Germinal center (tissue), 1 donor: ENCODE measurements at regions not wholly inside any gene's neighbourhood (a gene's known extent, or its start where the extent isn't known, plus 50 kb on each side); places are given as distances from the start of the nearest gene placed in this dataset.
A peak's percentile ranks its signal among the peaks of the same experiment; 100 is the strongest.

Experiments
- DNase-seq: peaks from one replicate; pipeline ENCODE4 v3.0.0; 2012; ENCODE audit warnings: mixed read lengths, low spot score

DNA sequence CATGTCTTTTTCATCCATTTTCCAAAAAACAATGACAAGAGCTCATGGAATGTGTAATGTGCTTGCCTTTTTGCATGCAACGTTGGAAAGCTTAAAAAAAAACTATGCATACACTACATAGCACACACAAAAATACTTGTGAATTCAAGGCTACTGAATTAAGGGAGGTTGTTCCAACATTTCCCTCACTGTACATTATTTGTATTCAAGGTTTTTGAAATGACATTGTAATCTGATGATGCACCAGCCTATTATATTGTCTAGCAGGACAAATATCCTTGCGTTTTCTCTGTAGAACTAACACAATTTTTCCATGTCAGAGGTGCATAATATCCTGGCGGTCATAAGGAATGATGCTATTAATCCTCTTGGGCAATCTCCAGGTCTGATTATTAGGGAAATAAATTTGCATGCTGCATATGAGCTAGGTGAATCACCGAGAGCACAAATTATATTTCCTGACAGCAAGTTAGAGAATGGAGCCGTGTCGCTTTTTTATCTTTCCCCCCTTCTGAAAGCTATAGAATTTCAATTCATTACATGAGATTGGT is 836.9 kb upstream of the FANCL start:
- no peak for DNase-seq

- DNase-seq, result no peak
Measured at GRCh38 chr2:59077026-59077725, 836.1 kb upstream of the FANCL start.

GRCh38 chr2:59076079-59076619 is 835.0 kb upstream of the FANCL start:
- DNase-seq, result no peak

DNA sequence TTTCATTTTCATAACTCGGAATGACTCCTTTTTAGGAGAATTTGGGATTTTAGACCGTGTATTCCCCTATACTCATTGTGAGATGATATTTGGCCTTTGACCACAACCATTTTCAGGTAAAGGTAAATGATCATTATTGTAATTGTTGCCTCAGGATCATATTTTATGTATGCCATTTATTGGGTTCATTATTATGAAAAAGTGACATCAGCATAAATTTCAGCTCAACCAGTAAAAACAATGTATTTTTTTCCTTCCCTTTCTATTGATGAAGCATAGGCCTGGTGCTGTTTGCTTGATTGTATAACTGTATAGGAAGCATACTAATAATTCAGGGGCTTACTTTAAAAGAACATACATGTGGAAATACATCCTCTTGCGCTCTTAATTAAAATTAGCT is 832.9 kb upstream of the FANCL start:
- no peak for DNase-seq

GRCh38 chr2:59073286-59073685 is 832.2 kb upstream of the FANCL start:
- DNase-seq, result no peak

- no peak for DNase-seq
Measured at GRCh38 chr2:59068255-59068654, 827.1 kb upstream of the FANCL start.

DNA sequence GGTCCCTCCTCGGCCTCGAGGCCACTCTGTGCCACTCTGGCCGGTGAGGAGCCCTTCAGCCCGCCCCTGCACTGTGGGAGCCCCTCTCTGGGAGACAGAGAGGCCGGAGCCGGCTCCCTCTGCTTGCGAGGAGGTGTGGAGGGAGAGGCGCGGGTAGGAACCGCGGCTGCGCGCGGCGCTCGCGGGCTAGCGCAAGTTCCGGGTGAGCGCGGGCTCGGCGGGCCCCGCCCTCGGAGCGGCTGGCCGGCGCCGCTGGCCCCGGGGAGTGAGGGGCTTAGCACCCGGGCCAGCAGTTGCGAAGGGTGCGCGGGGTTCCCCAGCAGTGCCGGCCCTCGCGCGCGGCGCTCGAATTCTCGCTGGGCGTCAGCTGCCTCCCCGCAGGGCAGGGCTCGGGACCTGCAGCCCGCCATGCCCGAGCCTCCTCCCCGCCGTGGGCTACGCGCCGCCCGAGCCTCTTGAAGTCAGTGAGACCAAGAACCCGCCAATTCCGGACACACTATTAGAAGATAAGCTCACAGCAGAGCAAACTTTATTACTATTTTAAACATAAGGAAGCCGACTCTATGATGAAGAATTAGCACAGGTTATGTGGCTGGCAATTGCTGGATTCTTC is 825.8 kb upstream of the FANCL start:
- no peak for DNase-seq

DNA sequence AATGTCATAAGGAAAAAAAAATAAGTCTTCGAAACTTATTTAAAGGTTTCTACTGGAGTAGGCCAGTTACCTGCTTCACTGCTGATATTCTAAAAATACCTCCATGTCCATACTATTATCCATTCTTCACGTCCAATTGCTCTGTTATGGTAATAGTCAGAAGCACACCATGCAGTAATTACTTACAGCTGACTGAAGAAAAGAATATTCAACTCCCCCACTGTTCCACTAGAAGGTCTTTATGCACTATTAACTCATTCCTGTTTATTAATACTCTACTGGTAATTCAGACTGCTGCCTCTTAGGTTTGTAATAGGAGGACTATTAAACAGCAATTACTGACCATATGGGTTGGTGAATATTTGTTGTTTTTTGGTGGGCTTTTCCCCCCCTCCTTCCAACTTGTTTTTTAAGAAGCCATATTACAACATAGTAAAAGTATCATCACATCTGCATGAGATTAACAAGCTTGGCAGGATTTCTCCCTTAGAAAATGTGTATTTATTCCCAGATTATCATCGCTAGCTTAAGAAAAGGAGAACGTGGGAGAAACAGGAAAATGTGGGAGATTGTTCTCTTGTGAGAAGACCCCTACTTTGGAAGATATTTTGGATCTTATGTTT is 806.4 kb upstream of the FANCL start:
- DNase-seq, result no peak

GRCh38 chr2:59046401-59047372 is 805.6 kb upstream of the FANCL start:
- no peak for DNase-seq

GRCh38 chr2:59044736-59045135 is 803.6 kb upstream of the FANCL start:
- no peak for DNase-seq

DNA sequence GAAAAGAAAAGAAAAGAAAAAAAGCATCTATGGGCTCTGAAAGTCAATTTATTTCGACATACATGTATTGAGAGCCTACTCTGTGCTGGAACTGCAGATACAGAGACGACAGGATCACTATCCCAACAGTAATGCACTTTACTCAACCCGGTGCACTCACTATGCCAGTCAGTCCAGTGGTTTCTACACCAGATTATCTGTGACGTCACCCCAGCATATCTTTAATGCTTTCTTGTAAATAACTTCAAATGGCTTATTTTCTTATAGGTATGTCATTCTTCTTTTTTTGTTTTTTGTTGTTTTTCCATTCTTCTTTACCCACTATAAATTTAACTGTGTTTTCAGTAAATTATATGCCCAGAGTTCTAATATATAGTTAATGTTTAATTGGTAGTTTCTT is 800.0 kb upstream of the FANCL start:
- no peak for DNase-seq

GRCh38 chr2:59034837-59035236 is 793.7 kb upstream of the FANCL start:
- DNase-seq, result no peak

DNA sequence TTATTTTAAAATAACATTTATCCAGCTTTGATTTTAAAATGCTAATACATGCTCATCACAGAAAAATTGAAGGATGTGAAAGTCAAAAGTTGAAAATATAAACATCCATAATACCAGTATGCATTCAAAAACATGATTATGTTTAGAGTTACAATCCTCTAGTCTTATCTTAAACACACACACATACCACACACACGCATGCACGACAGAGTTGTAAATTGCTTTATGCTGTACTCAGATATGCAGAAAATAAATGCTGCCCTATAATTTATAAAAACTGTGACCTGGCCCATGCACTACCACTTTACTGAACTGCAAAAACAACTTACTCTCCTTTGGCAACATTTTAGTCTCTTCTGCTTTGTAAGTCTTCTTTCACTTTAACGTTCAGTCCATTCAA is 793.0 kb upstream of the FANCL start:
- DNase-seq, result no peak

DNA sequence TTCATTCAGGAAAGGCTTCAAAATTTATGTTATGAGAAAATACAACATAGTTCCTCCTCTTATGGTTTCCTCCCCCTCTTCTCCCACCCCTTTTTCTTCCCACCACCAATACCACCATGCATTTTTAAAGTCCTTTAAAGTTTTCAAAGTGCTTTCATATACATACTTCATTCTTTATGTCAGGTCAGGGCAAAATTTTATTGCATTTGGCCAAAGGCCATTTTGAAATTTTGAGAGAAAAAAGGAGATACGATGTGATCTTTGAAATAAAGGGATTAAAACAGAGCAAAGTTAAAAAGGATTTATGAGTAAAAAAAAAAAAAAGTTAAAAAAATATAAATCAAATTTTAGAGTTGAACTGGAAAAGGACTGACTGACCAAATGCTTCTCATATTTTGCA is 792.5 kb upstream of the FANCL start:
- DNase-seq, result no peak

DNA sequence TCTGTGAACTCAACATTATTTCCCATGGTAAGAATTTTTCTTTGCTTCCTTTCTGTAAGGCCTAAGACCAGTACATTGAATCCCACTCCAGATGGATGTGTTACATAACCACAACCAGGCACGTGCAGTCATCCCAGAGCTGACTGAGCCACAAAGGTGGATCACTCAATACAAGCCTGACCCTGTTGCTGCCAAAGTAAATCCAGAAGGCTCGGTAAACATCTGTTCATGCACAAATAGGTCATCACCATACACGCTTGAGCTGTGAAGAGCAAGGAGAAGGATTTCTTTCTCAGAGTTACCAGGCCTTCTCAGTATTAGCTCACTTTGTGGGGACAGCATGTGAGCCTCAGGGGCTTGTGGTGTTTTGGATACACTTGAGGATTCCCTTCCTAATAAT is 791.4 kb upstream of the FANCL start:
- DNase-seq, result no peak

DNA sequence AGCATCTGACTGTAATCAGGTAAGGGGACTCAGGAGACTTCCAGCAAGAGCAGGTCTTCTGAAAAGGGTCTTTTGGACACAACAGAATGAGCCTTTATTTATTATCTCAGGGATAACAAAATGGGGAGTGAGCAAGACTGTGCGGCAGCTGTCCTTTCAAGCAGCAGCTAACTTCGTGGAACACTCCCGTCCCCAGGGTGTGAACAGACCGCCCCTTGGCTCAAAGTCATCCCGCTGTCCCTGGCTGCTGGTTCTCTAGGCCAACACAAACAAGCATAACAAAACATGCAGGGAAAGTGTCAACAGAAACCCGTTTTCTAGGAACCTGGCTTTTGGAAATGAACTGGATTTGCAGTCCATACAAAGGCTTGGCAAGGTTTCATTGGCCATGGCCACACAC is 787.9 kb upstream of the FANCL start:
- no peak for DNase-seq

GRCh38 chr2:59027320-59027719 is 786.2 kb upstream of the FANCL start:
- DNase-seq, result no peak

DNA sequence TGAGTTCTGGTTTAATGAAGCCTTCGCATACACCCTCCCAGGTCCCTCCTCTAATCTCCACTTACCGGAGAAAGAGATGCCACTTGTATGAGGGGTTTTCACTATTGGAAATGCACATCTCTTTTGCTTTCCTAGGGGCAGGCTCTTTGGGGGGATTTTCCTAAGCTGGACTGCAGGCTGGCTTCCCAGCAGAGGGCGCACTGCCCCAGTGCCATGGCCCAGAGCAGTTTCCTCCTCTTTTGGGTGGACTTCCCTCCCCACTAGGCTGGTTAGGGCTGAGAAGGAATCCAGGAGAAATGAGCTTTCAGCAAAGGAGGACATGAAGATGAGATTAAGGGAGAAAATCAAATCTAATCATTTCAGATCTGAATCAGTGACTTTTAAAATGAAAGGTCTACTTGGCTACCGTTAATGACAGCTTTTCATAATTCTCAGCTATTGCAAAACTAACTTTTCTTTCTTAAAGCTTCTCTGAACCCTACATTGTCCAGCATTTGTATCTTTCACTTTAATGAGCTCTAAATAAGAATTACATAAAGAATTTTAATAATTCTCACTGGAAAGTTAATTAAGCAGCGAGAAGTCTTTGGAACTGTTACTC is 784.1 kb upstream of the FANCL start:
- DNase-seq, result peak; percentile 18

DNA sequence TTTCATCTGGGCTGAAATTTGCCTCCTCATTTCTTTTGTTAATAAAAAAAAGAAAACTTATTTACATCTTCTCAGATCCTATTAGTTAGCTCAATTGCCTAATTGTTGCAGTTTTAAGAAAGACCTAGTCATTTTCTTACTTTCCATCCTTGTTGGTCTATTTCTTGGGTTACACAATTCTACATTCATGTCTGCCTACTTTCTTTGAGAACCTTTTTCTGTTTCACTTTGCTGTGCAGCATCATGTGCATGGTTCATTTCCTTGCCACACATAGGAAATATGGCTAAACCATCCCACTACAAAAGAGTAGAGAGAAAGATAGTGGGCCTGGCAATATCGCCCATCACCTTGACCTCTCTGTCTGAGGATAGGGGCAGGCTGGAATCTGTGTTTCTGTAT is 780.7 kb upstream of the FANCL start:
- no peak for DNase-seq

DNA sequence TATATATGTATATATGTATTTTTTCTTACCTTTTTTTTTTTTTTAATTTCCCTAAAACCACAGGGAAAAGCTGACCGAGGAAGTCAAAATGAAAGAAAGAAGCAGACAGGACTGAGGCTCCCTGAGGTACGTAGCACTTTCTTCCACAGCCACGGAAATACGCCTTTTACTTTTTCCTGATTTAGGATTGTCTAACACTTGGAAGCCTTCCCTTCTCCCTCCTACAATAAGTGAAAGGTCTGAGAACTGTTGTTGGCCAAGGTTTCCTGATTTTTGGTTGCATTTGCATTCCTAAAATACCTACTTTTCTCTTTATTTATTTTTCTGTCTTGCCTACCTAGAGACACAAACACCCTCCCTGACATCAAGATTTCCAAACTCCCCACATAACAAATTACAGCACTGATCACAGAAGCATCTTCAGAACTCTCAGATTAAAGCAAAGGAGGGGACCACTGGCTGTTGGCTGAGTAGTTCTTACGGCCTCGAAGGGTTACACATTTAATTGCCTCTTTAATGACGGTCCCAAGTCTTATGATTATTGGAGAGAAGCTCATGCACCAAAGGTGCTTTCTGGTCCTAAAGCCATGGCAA is 778.5 kb upstream of the FANCL start:
- DNase-seq, result no peak

DNA sequence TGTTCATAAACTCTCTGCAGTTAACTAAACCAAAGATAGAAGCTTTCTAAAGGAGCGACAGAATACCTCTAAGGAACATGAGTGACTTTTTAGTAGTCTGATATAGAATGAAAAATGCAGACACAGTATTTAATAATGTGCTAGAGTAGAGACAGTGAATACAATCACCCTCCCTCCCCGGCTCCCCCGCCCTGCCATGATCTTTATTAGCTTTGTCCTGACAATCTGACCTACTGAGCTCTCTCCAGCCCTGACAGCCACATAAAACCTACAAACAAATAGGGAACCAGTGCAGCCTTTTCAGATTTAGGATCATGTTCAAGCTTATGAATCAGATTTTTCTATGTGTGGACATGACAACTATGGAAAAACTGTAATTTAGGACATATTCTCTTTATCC is 777.6 kb upstream of the FANCL start:
- DNase-seq, result no peak
